Neural cell (in vitro differentiated cells): ENCODE measurements at regions not wholly inside any gene's neighbourhood (a gene's known extent, or its start where the extent isn't known, plus 50 kb on each side); places are given as distances from the start of the nearest gene placed in this dataset.

Experiments used
- H2AFZ ChIP-seq: fragments of 200-600, 300-800 bp; sonication (generic), shearing (Covaris generic); 2 replicates; pipeline ENCODE4 v1.6.0; 2014; ENCODE audit warnings: low read depth, mild to moderate bottlenecking, antibody characterized with exemption, low read length, moderate library complexity
- H3F3A ChIP-seq: fragments of 200-600 bp; shearing (Covaris generic); 2 replicates; pipeline ENCODE4 v1.6.1; 2016; ENCODE audit warnings: mild to moderate bottlenecking, moderate library complexity, mixed read lengths, antibody characterized with exemption, low read length; ENCODE audit not compliant: insufficient read depth, poor library complexity, severe bottlenecking
- H3K27ac ChIP-seq: fragments of 200-600, 300-800 bp; sonication (generic), shearing (Covaris generic); 2 replicates; pipeline ENCODE4 v1.5.1; 2014; ENCODE audit warnings: mild to moderate bottlenecking, low read length, moderate library complexity
- H3K27me3 ChIP-seq: fragments of 300-800, 200-600 bp; sonication (generic), shearing (Covaris generic); 2 replicates; pipeline ENCODE4 v1.6.0; 2014; ENCODE audit warnings: mild to moderate bottlenecking, low read depth, low read length, moderate library complexity; ENCODE audit not compliant: insufficient read depth
- H3K36me3 ChIP-seq: fragments of 300-800, 200-600 bp; sonication (generic), shearing (Covaris generic); 2 replicates; pipeline ENCODE4 v1.5.1; 2014; ENCODE audit warnings: mild to moderate bottlenecking, antibody characterized with exemption, low read length, moderate library complexity; ENCODE audit not compliant: insufficient read depth
- H3K4me2 ChIP-seq: fragments of 300-800, 200-600 bp; sonication (generic), shearing (Covaris generic); 2 replicates; pipeline ENCODE4 v1.6.0; 2014; ENCODE audit warnings: mild to moderate bottlenecking, low read length
- H3K4me3 ChIP-seq: fragments of 300-800, 200-600 bp; sonication (generic), shearing (Covaris generic); 2 replicates; pipeline ENCODE4 v1.5.1; 2014; ENCODE audit warnings: mild to moderate bottlenecking, low read length, moderate library complexity
- H3K79me2 ChIP-seq: fragments of 200-600 bp; shearing (Covaris generic); replicated peaks from 2 replicates; pipeline ENCODE4 v1.6.0; 2014; ENCODE audit warnings: mild to moderate bottlenecking, low read length, moderate library complexity; ENCODE audit not compliant: insufficient read depth
- H3K9ac ChIP-seq: fragments of 300-800, 200-600 bp; sonication (generic), shearing (Covaris generic); 2 replicates; pipeline ENCODE4 v1.6.1; 2016; ENCODE audit warnings: mild to moderate bottlenecking, low read length, mixed read lengths
- H3K9me2 ChIP-seq: fragments of 200-600 bp; shearing (Covaris generic); 2 replicates; pipeline ENCODE4 v1.6.1; 2016; ENCODE audit warnings: mild to moderate bottlenecking, low read length, mixed read lengths; ENCODE audit not compliant: insufficient read depth
- H3K9me3 ChIP-seq: fragments of 200-600, 300-800 bp; sonication (generic), shearing (Covaris generic); 2 replicates; pipeline ENCODE4 v1.6.1; 2016; ENCODE audit warnings: mild to moderate bottlenecking, mixed run types, low read length, moderate library complexity, mixed read lengths
- H4K20me1 ChIP-seq: fragments of 200-600 bp; shearing (Covaris generic); 2 replicates; pipeline ENCODE4 v1.6.1; 2016; ENCODE audit warnings: mild to moderate bottlenecking, mixed run types; ENCODE audit not compliant: insufficient read depth
- EP300 ChIP-seq: fragments of 450-650 bp; conservative IDR thresholded peaks from 2 replicates; pipeline ENCODE4 v1.6.1; 2014; ENCODE audit warnings: antibody characterized with exemption, mild to moderate bottlenecking, moderate library complexity; ENCODE audit not compliant: poor library complexity, severe bottlenecking
- EZH2 ChIP-seq: fragments of 200-600, 300-800 bp; shearing (Covaris generic), sonication (generic); IDR thresholded peaks from 2 replicates; pipeline ENCODE4 v1.6.1; 2014; ENCODE audit warnings: antibody characterized with exemption, low read length, borderline replicate concordance, mild to moderate bottlenecking; ENCODE audit not compliant: insufficient read depth, poor library complexity, severe bottlenecking
- MXI1 ChIP-seq: fragments of 450-650 bp; conservative IDR thresholded peaks from 2 replicates; pipeline ENCODE4 v1.6.1; 2014; ENCODE audit warnings: antibody characterized with exemption, mild to moderate bottlenecking; ENCODE audit not compliant: poor library complexity, severe bottlenecking
- POLR2AphosphoS5 ChIP-seq: IDR thresholded peaks from 2 replicates; pipeline ENCODE4 v1.6.1; 2012
- RAD21 ChIP-seq: fragments of 450-650 bp; conservative IDR thresholded peaks from 2 replicates; pipeline ENCODE4 v1.6.1; 2014; ENCODE audit warnings: antibody characterized with exemption, mild to moderate bottlenecking, moderate library complexity
- SMC3 ChIP-seq: fragments of 450-650 bp; conservative IDR thresholded peaks from 2 replicates; pipeline ENCODE4 v1.6.1; 2014; ENCODE audit warnings: antibody characterized with exemption, mild to moderate bottlenecking, moderate library complexity; ENCODE audit not compliant: poor library complexity
- TAF1 ChIP-seq: IDR thresholded peaks from 2 replicates; pipeline ENCODE4 v1.6.1; 2012; ENCODE audit warnings: low read depth
- TF ChIP-seq, protein P1 (sequence below): fragments of 450-650 bp; IDR thresholded peaks from 2 replicates; pipeline ENCODE4 v1.5.1; 2014; ENCODE audit warnings: antibody characterized with exemption, mild to moderate bottlenecking, moderate library complexity; ENCODE audit not compliant: poor library complexity, severe bottlenecking
- TF ChIP-seq, protein P2 (sequence below): IDR thresholded peaks from 2 replicates; pipeline ENCODE4 v1.6.1; 2012; ENCODE audit warnings: borderline replicate concordance

DNA sequence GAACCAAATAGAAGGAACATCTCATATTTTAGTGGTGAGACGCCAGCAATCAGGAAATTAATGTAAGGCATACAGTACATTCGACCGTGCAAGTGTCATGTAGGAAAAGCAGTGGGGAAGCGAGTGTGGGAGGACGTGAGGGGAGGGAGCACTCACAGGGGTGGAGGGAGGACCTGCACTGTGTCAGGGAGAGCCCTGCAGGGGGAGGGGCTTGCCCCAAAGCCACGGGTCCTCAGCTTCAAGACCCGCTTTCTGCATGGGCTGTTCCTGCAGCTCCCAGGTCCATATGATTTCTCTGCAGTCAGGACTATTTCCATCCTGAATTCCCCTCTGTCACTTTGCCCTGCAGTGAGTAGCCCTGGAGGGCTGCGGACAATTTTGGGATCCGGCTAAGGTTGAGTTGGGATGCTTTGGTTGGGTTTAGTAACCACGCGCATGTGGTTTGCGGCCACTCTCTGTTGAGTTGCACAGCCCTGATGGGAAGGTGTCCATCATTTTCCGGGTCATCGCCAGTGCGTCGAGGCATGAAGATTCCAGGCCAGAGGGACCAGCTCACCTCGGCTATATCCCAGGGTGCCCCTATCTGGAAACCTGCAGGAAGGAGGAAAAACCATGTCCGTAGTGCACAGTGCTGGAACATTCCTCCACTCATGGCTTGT is 61.9 kb downstream of the IRX1 start:
- Histone ChIP-seq H3K4me3 (no peak overlapping the region), H3K9ac (no peak overlapping the region), H3K9me2 (no peaks in the 10 kb centered on the region), H3K4me2 (no peak overlapping the region), H3K36me3 (no peaks in the 10 kb centered on the region), H3K79me2 (no peaks in the 10 kb centered on the region), H2AFZ (no peak overlapping the region), H3K27ac (no peak overlapping the region), H3K27me3 (no peaks in the 10 kb centered on the region), H3K9me3 (peaks cover 4% of the 10 kb centered on the region), H4K20me1 (no peaks in the 10 kb centered on the region), H3F3A (no peaks in the 10 kb centered on the region)
- TF ChIP-seq, protein P1, sequence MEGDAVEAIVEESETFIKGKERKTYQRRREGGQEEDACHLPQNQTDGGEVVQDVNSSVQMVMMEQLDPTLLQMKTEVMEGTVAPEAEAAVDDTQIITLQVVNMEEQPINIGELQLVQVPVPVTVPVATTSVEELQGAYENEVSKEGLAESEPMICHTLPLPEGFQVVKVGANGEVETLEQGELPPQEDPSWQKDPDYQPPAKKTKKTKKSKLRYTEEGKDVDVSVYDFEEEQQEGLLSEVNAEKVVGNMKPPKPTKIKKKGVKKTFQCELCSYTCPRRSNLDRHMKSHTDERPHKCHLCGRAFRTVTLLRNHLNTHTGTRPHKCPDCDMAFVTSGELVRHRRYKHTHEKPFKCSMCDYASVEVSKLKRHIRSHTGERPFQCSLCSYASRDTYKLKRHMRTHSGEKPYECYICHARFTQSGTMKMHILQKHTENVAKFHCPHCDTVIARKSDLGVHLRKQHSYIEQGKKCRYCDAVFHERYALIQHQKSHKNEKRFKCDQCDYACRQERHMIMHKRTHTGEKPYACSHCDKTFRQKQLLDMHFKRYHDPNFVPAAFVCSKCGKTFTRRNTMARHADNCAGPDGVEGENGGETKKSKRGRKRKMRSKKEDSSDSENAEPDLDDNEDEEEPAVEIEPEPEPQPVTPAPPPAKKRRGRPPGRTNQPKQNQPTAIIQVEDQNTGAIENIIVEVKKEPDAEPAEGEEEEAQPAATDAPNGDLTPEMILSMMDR, result no peak
- TF ChIP-seq TAF1 (no peak), POLR2AphosphoS5 (no peak), EZH2 (no peak), RAD21 (no peak), EP300 (no peak), MXI1 (no peak), SMC3 (no peak)
- TF ChIP-seq, protein P2, sequence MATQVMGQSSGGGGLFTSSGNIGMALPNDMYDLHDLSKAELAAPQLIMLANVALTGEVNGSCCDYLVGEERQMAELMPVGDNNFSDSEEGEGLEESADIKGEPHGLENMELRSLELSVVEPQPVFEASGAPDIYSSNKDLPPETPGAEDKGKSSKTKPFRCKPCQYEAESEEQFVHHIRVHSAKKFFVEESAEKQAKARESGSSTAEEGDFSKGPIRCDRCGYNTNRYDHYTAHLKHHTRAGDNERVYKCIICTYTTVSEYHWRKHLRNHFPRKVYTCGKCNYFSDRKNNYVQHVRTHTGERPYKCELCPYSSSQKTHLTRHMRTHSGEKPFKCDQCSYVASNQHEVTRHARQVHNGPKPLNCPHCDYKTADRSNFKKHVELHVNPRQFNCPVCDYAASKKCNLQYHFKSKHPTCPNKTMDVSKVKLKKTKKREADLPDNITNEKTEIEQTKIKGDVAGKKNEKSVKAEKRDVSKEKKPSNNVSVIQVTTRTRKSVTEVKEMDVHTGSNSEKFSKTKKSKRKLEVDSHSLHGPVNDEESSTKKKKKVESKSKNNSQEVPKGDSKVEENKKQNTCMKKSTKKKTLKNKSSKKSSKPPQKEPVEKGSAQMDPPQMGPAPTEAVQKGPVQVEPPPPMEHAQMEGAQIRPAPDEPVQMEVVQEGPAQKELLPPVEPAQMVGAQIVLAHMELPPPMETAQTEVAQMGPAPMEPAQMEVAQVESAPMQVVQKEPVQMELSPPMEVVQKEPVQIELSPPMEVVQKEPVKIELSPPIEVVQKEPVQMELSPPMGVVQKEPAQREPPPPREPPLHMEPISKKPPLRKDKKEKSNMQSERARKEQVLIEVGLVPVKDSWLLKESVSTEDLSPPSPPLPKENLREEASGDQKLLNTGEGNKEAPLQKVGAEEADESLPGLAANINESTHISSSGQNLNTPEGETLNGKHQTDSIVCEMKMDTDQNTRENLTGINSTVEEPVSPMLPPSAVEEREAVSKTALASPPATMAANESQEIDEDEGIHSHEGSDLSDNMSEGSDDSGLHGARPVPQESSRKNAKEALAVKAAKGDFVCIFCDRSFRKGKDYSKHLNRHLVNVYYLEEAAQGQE, result no peak

DNA sequence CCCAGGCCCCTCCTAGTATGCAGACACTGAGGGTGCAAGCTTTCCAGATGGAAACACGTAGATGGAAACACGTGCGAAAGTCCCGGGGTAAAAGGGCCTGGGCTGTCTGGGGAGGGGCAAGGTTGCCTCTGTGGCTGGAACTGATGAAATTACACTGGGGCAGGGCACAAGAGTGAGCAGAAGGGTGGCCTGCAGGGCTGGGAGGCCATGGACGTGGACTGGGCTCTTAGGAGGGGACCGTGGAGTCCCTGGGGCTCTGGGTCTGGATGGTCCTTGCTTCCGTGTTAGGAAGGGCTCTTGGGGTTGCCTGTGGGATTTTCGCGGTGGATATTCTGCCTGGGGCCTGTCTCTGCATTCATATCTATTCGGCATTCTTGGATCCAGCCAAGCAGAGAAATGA is 63.3 kb downstream of the IRX1 start:
- Histone ChIP-seq H3K27me3 (no peaks in the 10 kb centered on the region), H2AFZ (no peak overlapping the region), H3K4me3 (no peak overlapping the region), H3K9ac (no peak overlapping the region), H3K36me3 (no peaks in the 10 kb centered on the region), H4K20me1 (no peaks in the 10 kb centered on the region), H3K4me2 (no peak overlapping the region), H3K79me2 (no peaks in the 10 kb centered on the region), H3K9me2 (no peaks in the 10 kb centered on the region), H3F3A (no peaks in the 10 kb centered on the region), H3K9me3 (peaks cover 4% of the 10 kb centered on the region), H3K27ac (no peak overlapping the region)
- TF ChIP-seq TAF1, result no peak
- no peak for TF ChIP-seq MXI1
- no peak for TF ChIP-seq SMC3
- TF ChIP-seq RAD21, result no peak
- no peak for TF ChIP-seq POLR2AphosphoS5
- TF ChIP-seq, protein P1, result no peak
- TF ChIP-seq, protein P2, result no peak
- TF ChIP-seq EP300, result no peak
- TF ChIP-seq EZH2, result no peak
